ENCODE measurements at regions not wholly inside any gene's neighbourhood (a gene's known extent, or its start where the extent isn't known, plus 50 kb on each side); places are given as distances from the start of the nearest gene placed in this dataset.

- TF ChIP-seq ZFX (IDR thresholded peaks at IDR 0.05) (no peak), CTCF (IDR thresholded peaks at IDR 0.05 in 2 of 3, conservative IDR thresholded peaks at IDR 0.05 in 1 of 3; ENCODE audit: borderline replicate concordance in 1 of 3, insufficient read depth in 1 of 3, low read depth in 2 of 3, low read length in 2 of 3) (no peak), EZH2phosphoT487 (IDR thresholded peaks at IDR 0.05; ENCODE audit: borderline replicate concordance) (no peak), SIN3A (IDR thresholded peaks at IDR 0.05; ENCODE audit: low read depth) (no peak)
Measured at GRCh38 chr16:51236583-51236982, 85.5 kb upstream of the SALL1 start.
